OCI-LY1 (cell line): ENCODE measurements at regions not wholly inside any gene's neighbourhood (a gene's known extent, or its start where the extent isn't known, plus 50 kb on each side); places are given as distances from the start of the nearest gene placed in this dataset.

Experiments
- H2AFZ ChIP-seq: fragments of 200-600 bp; sonication (generic), shearing (Covaris generic); 2 replicates; pipeline ENCODE4 v1.6.0; 2014; ENCODE audit warnings: antibody characterized with exemption, mild to moderate bottlenecking, low read length
- H3F3A ChIP-seq: fragments of 200-600 bp; sonication (generic), shearing (Covaris generic); 2 replicates; pipeline ENCODE4 v1.6.0; 2014; ENCODE audit warnings: mild to moderate bottlenecking, antibody characterized with exemption, low read length, moderate library complexity; ENCODE audit not compliant: insufficient read depth
- H3K27ac ChIP-seq: fragments of 200-600 bp; sonication (generic); 2 replicates; pipeline ENCODE4 v1.5.1; 2014; ENCODE audit warnings: low read length, mixed run types, mild to moderate bottlenecking, low read depth; ENCODE audit not compliant: poor library complexity, severe bottlenecking
- H3K27me3 ChIP-seq: fragments of 200-600 bp; sonication (generic); 2 replicates; pipeline ENCODE4 v1.6.0; 2014; ENCODE audit warnings: antibody characterized with exemption, mild to moderate bottlenecking, low read length, moderate library complexity; ENCODE audit not compliant: insufficient read depth
- H3K36me3 ChIP-seq: fragments of 200-600 bp; sonication (generic); 2 replicates; pipeline ENCODE4 v1.6.1; 2014; ENCODE audit warnings: mild to moderate bottlenecking, antibody characterized with exemption, low read length, moderate library complexity, mixed read lengths; ENCODE audit not compliant: insufficient read depth
- H3K4me1 ChIP-seq: fragments of 200-600 bp; sonication (generic); 2 replicates; pipeline ENCODE4 v1.5.1; 2014; ENCODE audit warnings: mild to moderate bottlenecking, low read length, moderate library complexity; ENCODE audit not compliant: insufficient read depth, severe bottlenecking
- H3K4me2 ChIP-seq: fragments of 200-600 bp; sonication (generic), shearing (Covaris generic); 2 replicates; pipeline ENCODE4 v1.6.1; 2014; ENCODE audit warnings: low read length
- H3K4me3 ChIP-seq: fragments of 200-600 bp; sonication (generic); 2 replicates; pipeline ENCODE4 v1.5.1; 2014; ENCODE audit warnings: low read length, low read depth, mild to moderate bottlenecking, mixed read lengths; ENCODE audit not compliant: poor library complexity, severe bottlenecking
- H3K79me2 ChIP-seq: fragments of 200-600 bp; shearing (Covaris generic); 2 replicates; pipeline ENCODE4 v1.6.1; 2016; ENCODE audit warnings: mixed run types, low read length, mixed read lengths; ENCODE audit not compliant: insufficient read depth
- H3K9ac ChIP-seq: fragments of 200-600 bp; sonication (generic), shearing (Covaris generic); 2 replicates; pipeline ENCODE4 v1.6.1; 2014; ENCODE audit warnings: mild to moderate bottlenecking, low read length, mixed read lengths
- H3K9me2 ChIP-seq: fragments of 200-600 bp; sonication (generic), shearing (Covaris generic); 2 replicates; pipeline ENCODE4 v1.6.1; 2014; ENCODE audit warnings: low read depth, mild to moderate bottlenecking, low read length, mixed read lengths
- H3K9me3 ChIP-seq: fragments of 200-600 bp; shearing (Covaris generic); 2 replicates; pipeline ENCODE4 v1.6.1; 2014; ENCODE audit warnings: low read length, mixed read lengths
- H4K20me1 ChIP-seq: fragments of 200-600 bp; sonication (generic), shearing (Covaris generic); 2 replicates; pipeline ENCODE4 v1.6.0; 2016; ENCODE audit warnings: mild to moderate bottlenecking, low read length; ENCODE audit not compliant: insufficient read depth
- CTCF ChIP-seq: fragments of 200-600 bp; sonication (generic), shearing (Covaris generic); IDR thresholded peaks from 2 replicates; pipeline ENCODE4 v1.5.1; 2017; ENCODE audit warnings: mild to moderate bottlenecking, antibody characterized with exemption, low read length, moderate library complexity, mixed read lengths
- EZH2 ChIP-seq: fragments of 200-600 bp; sonication (generic), shearing (Covaris generic); IDR thresholded peaks from 2 replicates; pipeline ENCODE4 v1.8.0; 2017; ENCODE audit warnings: borderline replicate concordance, mixed run types, mild to moderate bottlenecking, antibody characterized with exemption, low read length, moderate library complexity, mixed read lengths

GRCh38 chr9:81431641-81432040 is 257.7 kb downstream of the TLE1 start:
- Histone ChIP-seq H4K20me1 (no peaks in the 10 kb centered on the region), H3K36me3 (no peaks in the 10 kb centered on the region), H2AFZ (no peak overlapping the region), H3F3A (no peaks in the 10 kb centered on the region), H3K4me2 (no peak overlapping the region), H3K27me3 (no peaks in the 10 kb centered on the region), H3K27ac (no peak overlapping the region), H3K79me2 (no peaks in the 10 kb centered on the region), H3K4me3 (no peak overlapping the region), H3K9me2 (no peaks in the 10 kb centered on the region), H3K4me1 (no peaks in the 10 kb centered on the region), H3K9ac (no peak overlapping the region), H3K9me3 (0 out of 2 replicates have a peak, but pooled peaks cover 3% of the 10 kb centered on the region)
- TF ChIP-seq EZH2: no peak
- TF ChIP-seq CTCF: no peak

- Histone ChIP-seq H3K36me3 (no peaks in the 10 kb centered on the region), H3F3A (no peaks in the 10 kb centered on the region), H3K4me3 (no peak overlapping the region), H3K4me1 (no peaks in the 10 kb centered on the region), H3K9me2 (no peaks in the 10 kb centered on the region), H4K20me1 (no peaks in the 10 kb centered on the region), H3K27ac (no peak overlapping the region), H3K27me3 (no peaks in the 10 kb centered on the region), H3K79me2 (no peaks in the 10 kb centered on the region), H2AFZ (no peak overlapping the region), H3K9ac (no peak overlapping the region), H3K4me2 (no peak overlapping the region), H3K9me3 (0 out of 2 replicates have a peak, but pooled peaks cover 3% of the 10 kb centered on the region)
- TF ChIP-seq CTCF (no peak), EZH2 (no peak)
Measured at GRCh38 chr9:81430727-81431126, 258.6 kb downstream of the TLE1 start.

GRCh38 chr9:81427870-81428269 is 261.5 kb downstream of the TLE1 start:
- Histone ChIP-seq H3K9me2 (no peaks in the 10 kb centered on the region), H3K27ac (no peak overlapping the region)

More at GRCh38 chr9:81427870-81428269, 261.5 kb downstream of the TLE1 start:
- Histone ChIP-seq H3K4me1 (no peaks in the 10 kb centered on the region), H3F3A (no peaks in the 10 kb centered on the region), H4K20me1 (no peaks in the 10 kb centered on the region), H3K27me3 (no peaks in the 10 kb centered on the region), H3K36me3 (no peaks in the 10 kb centered on the region), H2AFZ (no peak overlapping the region), H3K4me3 (no peak overlapping the region), H3K9ac (no peak overlapping the region), H3K4me2 (no peak overlapping the region), H3K79me2 (no peaks in the 10 kb centered on the region), H3K9me3 (0 out of 2 replicates have a peak, but pooled peaks cover 3% of the 10 kb centered on the region)
- TF ChIP-seq EZH2 (no peak), CTCF (no peak)
